H1 (cell line): ENCODE measurements at regions not wholly inside any gene's neighbourhood (a gene's known extent, or its start where the extent isn't known, plus 50 kb on each side); places are given as distances from the start of the nearest gene placed in this dataset.

ENCODE experiments used
- BCL11A ChIP-seq, 2 experiments: IDR thresholded peaks; one replicate each; pipeline ENCODE4 v1.6.1; 2011; ENCODE audit warnings: low read depth in 2 of 2, low read length in 2 of 2, mild to moderate bottlenecking in 2 of 2
- POU5F1 ChIP-seq: IDR thresholded peaks from 2 replicates; pipeline ENCODE4 v1.6.1; 2011; ENCODE audit warnings: low read depth, mild to moderate bottlenecking, low read length, moderate library complexity
- SRF ChIP-seq: IDR thresholded peaks from 2 replicates; pipeline ENCODE4 v1.6.1; 2011; ENCODE audit warnings: mild to moderate bottlenecking, low read depth, low read length, moderate library complexity

DNA sequence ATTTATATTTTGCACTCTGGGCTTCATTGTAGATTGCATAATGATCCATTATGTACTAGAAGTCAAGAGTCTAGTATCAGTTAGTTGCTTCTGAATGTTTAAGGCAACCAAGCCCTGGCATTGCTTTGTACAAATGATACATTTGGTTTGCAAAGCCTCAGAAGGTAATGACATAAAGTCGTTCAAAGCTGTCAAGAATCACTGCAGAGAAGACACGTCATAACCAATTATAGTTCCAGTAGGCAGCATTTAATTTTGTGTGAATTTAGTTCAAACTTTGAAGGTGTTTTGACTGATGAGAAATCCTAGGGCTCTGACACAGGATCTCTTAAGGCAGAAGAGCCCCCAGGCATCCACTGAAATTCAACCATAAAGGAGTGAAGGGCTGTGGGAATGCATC is 163.0 kb upstream of the KRR1 start (continued):
- TF ChIP-seq SRF (no peak), POU5F1 (no peak), BCL11A (IDR thresholded peaks at IDR 0.05; ENCODE audit: low read depth in 2 of 2, low read length in 2 of 2) (no peak)
